Cardiac muscle cell (in vitro differentiated cells and primary cell): ENCODE measurements at regions not wholly inside any gene's neighbourhood (a gene's known extent, or its start where the extent isn't known, plus 50 kb on each side); places are given as distances from the start of the nearest gene placed in this dataset.
A peak's percentile ranks its signal among the peaks of the same experiment; 100 is the strongest.

Experiments
- DNase-seq, 2 donors: peaks; one replicate each; pipeline versions ENCODE4 v3.0.0 to v3.0.0-alpha.2; 2010 to 2017; ENCODE audit warnings: low read depth in 1 of 2, low spot score in 1 of 2
- H3K27ac ChIP-seq: fragments of 200-600 bp; sonication (generic); 2 replicates; pipeline ENCODE4 v1.5.1; 2016
- H3K27me3 ChIP-seq: fragments of 200-600 bp; sonication (generic); 2 replicates; pipeline ENCODE4 v1.6.0; 2016; ENCODE audit warnings: control low read depth
- H3K36me3 ChIP-seq: fragments of 200-600 bp; sonication (generic); 2 replicates; pipeline ENCODE4 v1.5.1; 2016; ENCODE audit warnings: control low read depth
- H3K4me1 ChIP-seq: fragments of 200-600 bp; sonication (generic); 2 replicates; pipeline ENCODE4 v1.8.1; 2017; ENCODE audit warnings: low read depth, mild to moderate bottlenecking, mixed run types
- H3K4me3 ChIP-seq: fragments of 200-600 bp; sonication (generic); 2 replicates; pipeline ENCODE4 v1.5.1; 2016; ENCODE audit warnings: mild to moderate bottlenecking
- H3K9me3 ChIP-seq: fragments of 200-600 bp; sonication (generic); 2 replicates; pipeline ENCODE4 v1.5.1; 2017; ENCODE audit warnings: low read depth, mild to moderate bottlenecking, control low read depth
- CTCF ChIP-seq: IDR thresholded peaks from 2 replicates; pipeline ENCODE4 v1.5.1; 2012; ENCODE audit warnings: low read depth, mild to moderate bottlenecking, low read length

GRCh38 chr2:189327879-189328847 lies 113.1 kb upstream of the WDR75 start:
- no peaks in the 10 kb centered on the region for H3K27me3 ChIP-seq
- no peaks in the 10 kb centered on the region for H3K4me1 ChIP-seq
- no peak overlapping the region for H3K27ac ChIP-seq
- no peaks in the 10 kb centered on the region for H3K36me3 ChIP-seq
- H3K9me3 ChIP-seq = no peaks in the 10 kb centered on the region
- no peak for TF ChIP-seq CTCF
- DNase-seq = peak in 1 of 2 donors; percentile 88
- H3K4me3 ChIP-seq = no peak overlapping the region

GRCh38 chr2:189328848-189329245 lies 112.4 kb upstream of the WDR75 start:
- Histone ChIP-seq H3K27ac (no peak overlapping the region), H3K36me3 (no peaks in the 10 kb centered on the region), H3K4me1 (no peaks in the 10 kb centered on the region), H3K9me3 (no peaks in the 10 kb centered on the region), H3K27me3 (no peaks in the 10 kb centered on the region), H3K4me3 (no peak overlapping the region)
- no peak for TF ChIP-seq CTCF
- peak in 1 of 2 donors; percentile 67 for DNase-seq

- Histone ChIP-seq H3K36me3 (no peaks in the 10 kb centered on the region), H3K27ac (no peak overlapping the region), H3K27me3 (no peaks in the 10 kb centered on the region), H3K9me3 (no peaks in the 10 kb centered on the region), H3K4me1 (no peaks in the 10 kb centered on the region), H3K4me3 (no peak overlapping the region)
- no peak for DNase-seq
- no peak for TF ChIP-seq CTCF
These were observed 104.8 kb upstream of the WDR75 start for GRCh38 chr2:189336276-189336975.

- Histone ChIP-seq H3K27ac (no peak overlapping the region), H3K4me1 (no peaks in the 10 kb centered on the region), H3K36me3 (no peaks in the 10 kb centered on the region), H3K27me3 (no peaks in the 10 kb centered on the region), H3K4me3 (no peak overlapping the region), H3K9me3 (no peaks in the 10 kb centered on the region)
- peak in 1 of 2 donors; percentile 87 for DNase-seq
- no peak for TF ChIP-seq CTCF
These were observed 103.6 kb upstream of the WDR75 start for GRCh38 chr2:189337656-189338055.

- DNase-seq = no peak
- no peaks in the 10 kb centered on the region for H3K36me3 ChIP-seq
- no peak overlapping the region for H3K27ac ChIP-seq
- TF ChIP-seq CTCF = no peak
- no peaks in the 10 kb centered on the region for H3K4me1 ChIP-seq
- no peaks in the 10 kb centered on the region for H3K27me3 ChIP-seq
- no peaks in the 10 kb centered on the region for H3K9me3 ChIP-seq
- no peak overlapping the region for H3K4me3 ChIP-seq
These were observed 103.2 kb upstream of the WDR75 start for GRCh38 chr2:189338115-189338514.
